Neural cell (in vitro differentiated cells): ENCODE measurements at regions not wholly inside any gene's neighbourhood (a gene's known extent, or its start where the extent isn't known, plus 50 kb on each side); places are given as distances from the start of the nearest gene placed in this dataset.
A peak's percentile ranks its signal among the peaks of the same experiment; 100 is the strongest.

Source experiments
- H2AFZ ChIP-seq: fragments of 200-600, 300-800 bp; sonication (generic), shearing (Covaris generic); 2 replicates; pipeline ENCODE4 v1.6.0; 2014; ENCODE audit warnings: low read depth, mild to moderate bottlenecking, antibody characterized with exemption, low read length, moderate library complexity
- H3F3A ChIP-seq: fragments of 200-600 bp; shearing (Covaris generic); 2 replicates; pipeline ENCODE4 v1.6.1; 2016; ENCODE audit warnings: mild to moderate bottlenecking, moderate library complexity, mixed read lengths, antibody characterized with exemption, low read length; ENCODE audit not compliant: insufficient read depth, poor library complexity, severe bottlenecking
- H3K27ac ChIP-seq: fragments of 200-600, 300-800 bp; sonication (generic), shearing (Covaris generic); 2 replicates; pipeline ENCODE4 v1.5.1; 2014; ENCODE audit warnings: mild to moderate bottlenecking, low read length, moderate library complexity
- H3K27me3 ChIP-seq: fragments of 300-800, 200-600 bp; sonication (generic), shearing (Covaris generic); 2 replicates; pipeline ENCODE4 v1.6.0; 2014; ENCODE audit warnings: mild to moderate bottlenecking, low read depth, low read length, moderate library complexity; ENCODE audit not compliant: insufficient read depth
- H3K36me3 ChIP-seq: fragments of 300-800, 200-600 bp; sonication (generic), shearing (Covaris generic); 2 replicates; pipeline ENCODE4 v1.5.1; 2014; ENCODE audit warnings: mild to moderate bottlenecking, antibody characterized with exemption, low read length, moderate library complexity; ENCODE audit not compliant: insufficient read depth
- H3K4me2 ChIP-seq: fragments of 300-800, 200-600 bp; sonication (generic), shearing (Covaris generic); 2 replicates; pipeline ENCODE4 v1.6.0; 2014; ENCODE audit warnings: mild to moderate bottlenecking, low read length
- H3K4me3 ChIP-seq: fragments of 300-800, 200-600 bp; sonication (generic), shearing (Covaris generic); 2 replicates; pipeline ENCODE4 v1.5.1; 2014; ENCODE audit warnings: mild to moderate bottlenecking, low read length, moderate library complexity
- H3K79me2 ChIP-seq: fragments of 200-600 bp; shearing (Covaris generic); replicated peaks from 2 replicates; pipeline ENCODE4 v1.6.0; 2014; ENCODE audit warnings: mild to moderate bottlenecking, low read length, moderate library complexity; ENCODE audit not compliant: insufficient read depth
- H3K9ac ChIP-seq: fragments of 300-800, 200-600 bp; sonication (generic), shearing (Covaris generic); 2 replicates; pipeline ENCODE4 v1.6.1; 2016; ENCODE audit warnings: mild to moderate bottlenecking, low read length, mixed read lengths
- H3K9me2 ChIP-seq: fragments of 200-600 bp; shearing (Covaris generic); 2 replicates; pipeline ENCODE4 v1.6.1; 2016; ENCODE audit warnings: mild to moderate bottlenecking, low read length, mixed read lengths; ENCODE audit not compliant: insufficient read depth
- H3K9me3 ChIP-seq: fragments of 200-600, 300-800 bp; sonication (generic), shearing (Covaris generic); 2 replicates; pipeline ENCODE4 v1.6.1; 2016; ENCODE audit warnings: mild to moderate bottlenecking, mixed run types, low read length, moderate library complexity, mixed read lengths
- H4K20me1 ChIP-seq: fragments of 200-600 bp; shearing (Covaris generic); 2 replicates; pipeline ENCODE4 v1.6.1; 2016; ENCODE audit warnings: mild to moderate bottlenecking, mixed run types; ENCODE audit not compliant: insufficient read depth
- CTCF ChIP-seq: fragments of 450-650 bp; IDR thresholded peaks from 2 replicates; pipeline ENCODE4 v1.5.1; 2014; ENCODE audit warnings: antibody characterized with exemption, mild to moderate bottlenecking, moderate library complexity; ENCODE audit not compliant: poor library complexity, severe bottlenecking
- EP300 ChIP-seq: fragments of 450-650 bp; conservative IDR thresholded peaks from 2 replicates; pipeline ENCODE4 v1.6.1; 2014; ENCODE audit warnings: antibody characterized with exemption, mild to moderate bottlenecking, moderate library complexity; ENCODE audit not compliant: poor library complexity, severe bottlenecking
- EZH2 ChIP-seq: fragments of 200-600, 300-800 bp; shearing (Covaris generic), sonication (generic); IDR thresholded peaks from 2 replicates; pipeline ENCODE4 v1.6.1; 2014; ENCODE audit warnings: antibody characterized with exemption, low read length, borderline replicate concordance, mild to moderate bottlenecking; ENCODE audit not compliant: insufficient read depth, poor library complexity, severe bottlenecking
- MXI1 ChIP-seq: fragments of 450-650 bp; conservative IDR thresholded peaks from 2 replicates; pipeline ENCODE4 v1.6.1; 2014; ENCODE audit warnings: antibody characterized with exemption, mild to moderate bottlenecking; ENCODE audit not compliant: poor library complexity, severe bottlenecking
- POLR2AphosphoS5 ChIP-seq: IDR thresholded peaks from 2 replicates; pipeline ENCODE4 v1.6.1; 2012
- RAD21 ChIP-seq: fragments of 450-650 bp; conservative IDR thresholded peaks from 2 replicates; pipeline ENCODE4 v1.6.1; 2014; ENCODE audit warnings: antibody characterized with exemption, mild to moderate bottlenecking, moderate library complexity
- SMC3 ChIP-seq: fragments of 450-650 bp; conservative IDR thresholded peaks from 2 replicates; pipeline ENCODE4 v1.6.1; 2014; ENCODE audit warnings: antibody characterized with exemption, mild to moderate bottlenecking, moderate library complexity; ENCODE audit not compliant: poor library complexity
- TAF1 ChIP-seq: IDR thresholded peaks from 2 replicates; pipeline ENCODE4 v1.6.1; 2012; ENCODE audit warnings: low read depth
- TF ChIP-seq, protein P1 (sequence below): IDR thresholded peaks from 2 replicates; pipeline ENCODE4 v1.6.1; 2012; ENCODE audit warnings: borderline replicate concordance

- Histone ChIP-seq H4K20me1 (no peaks in the 10 kb centered on the region), H3K4me2 (no peak overlapping the region), H3K4me3 (no peak overlapping the region)
These were observed 273.3 kb downstream of the ALDH8A1 start for GRCh38 chr6:134676307-134677281.

GRCh38 chr6:134675110-134676054 lies 274.5 kb downstream of the ALDH8A1 start:
- no peak overlapping the region for H3K4me3 ChIP-seq
- no peaks in the 10 kb centered on the region for H3K9me3 ChIP-seq
- no peaks in the 10 kb centered on the region for H3K9me2 ChIP-seq
- H3K9ac ChIP-seq = no peak overlapping the region
- H3K36me3 ChIP-seq = no peaks in the 10 kb centered on the region
- TF ChIP-seq EP300 = peak; percentile 39
- no peak for TF ChIP-seq CTCF
- TF ChIP-seq, protein P1, sequence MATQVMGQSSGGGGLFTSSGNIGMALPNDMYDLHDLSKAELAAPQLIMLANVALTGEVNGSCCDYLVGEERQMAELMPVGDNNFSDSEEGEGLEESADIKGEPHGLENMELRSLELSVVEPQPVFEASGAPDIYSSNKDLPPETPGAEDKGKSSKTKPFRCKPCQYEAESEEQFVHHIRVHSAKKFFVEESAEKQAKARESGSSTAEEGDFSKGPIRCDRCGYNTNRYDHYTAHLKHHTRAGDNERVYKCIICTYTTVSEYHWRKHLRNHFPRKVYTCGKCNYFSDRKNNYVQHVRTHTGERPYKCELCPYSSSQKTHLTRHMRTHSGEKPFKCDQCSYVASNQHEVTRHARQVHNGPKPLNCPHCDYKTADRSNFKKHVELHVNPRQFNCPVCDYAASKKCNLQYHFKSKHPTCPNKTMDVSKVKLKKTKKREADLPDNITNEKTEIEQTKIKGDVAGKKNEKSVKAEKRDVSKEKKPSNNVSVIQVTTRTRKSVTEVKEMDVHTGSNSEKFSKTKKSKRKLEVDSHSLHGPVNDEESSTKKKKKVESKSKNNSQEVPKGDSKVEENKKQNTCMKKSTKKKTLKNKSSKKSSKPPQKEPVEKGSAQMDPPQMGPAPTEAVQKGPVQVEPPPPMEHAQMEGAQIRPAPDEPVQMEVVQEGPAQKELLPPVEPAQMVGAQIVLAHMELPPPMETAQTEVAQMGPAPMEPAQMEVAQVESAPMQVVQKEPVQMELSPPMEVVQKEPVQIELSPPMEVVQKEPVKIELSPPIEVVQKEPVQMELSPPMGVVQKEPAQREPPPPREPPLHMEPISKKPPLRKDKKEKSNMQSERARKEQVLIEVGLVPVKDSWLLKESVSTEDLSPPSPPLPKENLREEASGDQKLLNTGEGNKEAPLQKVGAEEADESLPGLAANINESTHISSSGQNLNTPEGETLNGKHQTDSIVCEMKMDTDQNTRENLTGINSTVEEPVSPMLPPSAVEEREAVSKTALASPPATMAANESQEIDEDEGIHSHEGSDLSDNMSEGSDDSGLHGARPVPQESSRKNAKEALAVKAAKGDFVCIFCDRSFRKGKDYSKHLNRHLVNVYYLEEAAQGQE = no peak
- TF ChIP-seq RAD21 = no peak
- TF ChIP-seq SMC3 = no peak
- no peak for TF ChIP-seq TAF1
- TF ChIP-seq EZH2 = no peak
- peak; percentile 95 for TF ChIP-seq POLR2AphosphoS5
- peak; percentile 29 for TF ChIP-seq MXI1
- no peak overlapping the region for H3K27ac ChIP-seq
- no peaks in the 10 kb centered on the region for H4K20me1 ChIP-seq
- H3K4me2 ChIP-seq = no peak overlapping the region
- H2AFZ ChIP-seq = no peak overlapping the region
- H3K79me2 ChIP-seq = no peaks in the 10 kb centered on the region
- no peaks in the 10 kb centered on the region for H3K27me3 ChIP-seq
- H3F3A ChIP-seq = no peaks in the 10 kb centered on the region

More at GRCh38 chr6:134676307-134677281, 273.3 kb downstream of the ALDH8A1 start:
- Histone ChIP-seq H3K9ac (no peak overlapping the region), H3K36me3 (no peaks in the 10 kb centered on the region), H3K27ac (no peak overlapping the region), H3K79me2 (no peaks in the 10 kb centered on the region), H3F3A (no peaks in the 10 kb centered on the region), H3K9me3 (no peaks in the 10 kb centered on the region), H3K27me3 (no peaks in the 10 kb centered on the region), H2AFZ (no peak overlapping the region), H3K9me2 (no peaks in the 10 kb centered on the region)
- TF ChIP-seq CTCF (no peak), TAF1 (no peak), EP300 (peak; percentile 94), POLR2AphosphoS5 (peak; percentile 88)
